OCI-LY3 (cell line): ENCODE measurements at regions not wholly inside any gene's neighbourhood (a gene's known extent, or its start where the extent isn't known, plus 50 kb on each side); places are given as distances from the start of the nearest gene placed in this dataset.
"Not testable (repeated sequence)": the region's sequence is repeated elsewhere in the genome, so short reads cannot be mapped to it uniquely, and the experiment has no call there.

Experiments
- H2AFZ ChIP-seq: fragments of 200-600, 300-600 bp; shearing (Covaris generic); 2 replicates; pipeline ENCODE4 v1.6.0; 2014; ENCODE audit warnings: antibody characterized with exemption, low read depth, low read length
- H3K27ac ChIP-seq: fragments of 200-600, 300-600 bp; sonication (generic); 2 replicates; pipeline ENCODE4 v1.5.1; 2014; ENCODE audit warnings: mild to moderate bottlenecking, low read length, moderate library complexity, mixed read lengths
- H3K27me3 ChIP-seq: fragments of 200-600, 300-600 bp; sonication (generic); 2 replicates; pipeline ENCODE4 v1.6.1; 2014; ENCODE audit warnings: low read depth, low read length, mixed read lengths
- H3K36me3 ChIP-seq: fragments of 200-600, 300-600 bp; sonication (generic); replicated peaks from 2 replicates; pipeline ENCODE3; 2014; ENCODE audit warnings: low read depth, low read length, mixed read lengths
- H3K4me1 ChIP-seq: fragments of 300-600, 200-600 bp; sonication (generic); 2 replicates; pipeline ENCODE4 v1.6.1; 2014; ENCODE audit warnings: low read length, mixed read lengths
- H3K4me2 ChIP-seq: fragments of 200-600, 300-600 bp; sonication (generic); 2 replicates; pipeline ENCODE4 v1.6.1; 2014; ENCODE audit warnings: low read length, mixed read lengths
- H3K4me3 ChIP-seq: fragments of 300-600, 200-600 bp; sonication (generic); 2 replicates; pipeline ENCODE4 v1.5.1; 2014; ENCODE audit warnings: antibody characterized with exemption, mild to moderate bottlenecking, low read length, moderate library complexity
- H3K79me2 ChIP-seq: fragments of 300-600, 200-600 bp; shearing (Covaris generic); 2 replicates; pipeline ENCODE4 v1.6.1; 2014; ENCODE audit warnings: mild to moderate bottlenecking, low read length, mixed read lengths
- H3K9ac ChIP-seq: fragments of 300-600, 200-600 bp; shearing (Covaris generic); 2 replicates; pipeline ENCODE4 v1.6.0; 2014; ENCODE audit warnings: mild to moderate bottlenecking, low read length, moderate library complexity
- H3K9me3 ChIP-seq: fragments of 200-600, 300-600 bp; shearing (Covaris generic); 2 replicates; pipeline ENCODE4 v1.6.1; 2014; ENCODE audit warnings: low read length, mixed read lengths; ENCODE audit not compliant: insufficient read depth
- H4K20me1 ChIP-seq: fragments of 200-600, 300-600 bp; sonication (generic); 2 replicates; pipeline ENCODE4 v1.6.1; 2016; ENCODE audit warnings: low read length, mixed read lengths; ENCODE audit not compliant: insufficient read depth
- CTCF ChIP-seq: fragments of 200-600, 300-600 bp; sonication (generic); IDR thresholded peaks from 2 replicates; pipeline ENCODE4 v1.5.1; 2014; ENCODE audit warnings: antibody characterized with exemption, low read length, low read depth
- EZH2phosphoT487 ChIP-seq: fragments of 200-600 bp; shearing (Covaris generic); IDR thresholded peaks from 2 replicates; pipeline ENCODE4 v1.6.1; 2018; ENCODE audit warnings: antibody characterized with exemption, mixed run types, low read depth

GRCh38 chr7:51369746-51370145 is 53.1 kb upstream of the COBL start:
- TF ChIP-seq EZH2phosphoT487 (no peak), CTCF (peak; percentile 43)
- Histone ChIP-seq H2AFZ (no peak overlapping the region), H3K4me1 (peaks cover 12% of the 10 kb centered on the region), H3K4me2 (no peak overlapping the region), H3K79me2 (no peaks in the 10 kb centered on the region), H3K4me3 (no peak overlapping the region), H3K27ac (no peak overlapping the region), H3K36me3 (no peaks in the 10 kb centered on the region), H4K20me1 (no peaks in the 10 kb centered on the region), H3K9me3 (no peaks in the 10 kb centered on the region), H3K9ac (no peak overlapping the region), H3K27me3 (no peaks in the 10 kb centered on the region; the same call in 1 of the 2 replicates)

GRCh38 chr7:51369228-51369627 is 52.6 kb upstream of the COBL start:
- H3K9me3 ChIP-seq, H3K27me3 ChIP-seq, H3K4me3 ChIP-seq, H3K9ac ChIP-seq, H3K36me3 ChIP-seq, H2AFZ ChIP-seq, H3K4me2 ChIP-seq, H3K27ac ChIP-seq, H4K20me1 ChIP-seq, H3K79me2 ChIP-seq: not testable (repeated sequence)
- H3K4me1 ChIP-seq: peaks cover 12% of the 10 kb centered on the region

- no peak overlapping the region for H3K4me3 ChIP-seq
- no peak overlapping the region for H3K9ac ChIP-seq
- H2AFZ ChIP-seq: no peak overlapping the region
- no peaks in the 10 kb centered on the region for H3K79me2 ChIP-seq
- H3K27ac ChIP-seq: no peak overlapping the region
- peaks cover 12% of the 10 kb centered on the region for H3K4me1 ChIP-seq
- H3K27me3 ChIP-seq: no peaks in the 10 kb centered on the region
- no peaks in the 10 kb centered on the region for H4K20me1 ChIP-seq
- no peaks in the 10 kb centered on the region for H3K9me3 ChIP-seq
- no peaks in the 10 kb centered on the region for H3K36me3 ChIP-seq
- no peak for TF ChIP-seq CTCF
- no peak for TF ChIP-seq EZH2phosphoT487
- H3K4me2 ChIP-seq: no peak overlapping the region
Observed at GRCh38 chr7:51368334-51368733, 51.7 kb upstream of the COBL start.

GRCh38 chr7:51367614-51367968 is 51.0 kb upstream of the COBL start:
- Histone ChIP-seq H3K9ac (no peak overlapping the region), H3K27me3 (no peaks in the 10 kb centered on the region), H3K79me2 (no peaks in the 10 kb centered on the region), H3K27ac (no peak overlapping the region), H3K4me1 (peaks cover 12% of the 10 kb centered on the region), H4K20me1 (no peaks in the 10 kb centered on the region), H3K4me3 (no peak overlapping the region), H3K4me2 (no peak overlapping the region), H3K9me3 (no peaks in the 10 kb centered on the region), H3K36me3 (no peaks in the 10 kb centered on the region), H2AFZ (no peak overlapping the region)
- TF ChIP-seq CTCF: no peak
- TF ChIP-seq EZH2phosphoT487: no peak
